A673 (cell line): ENCODE measurements at regions not wholly inside any gene's neighbourhood (a gene's known extent, or its start where the extent isn't known, plus 50 kb on each side); places are given as distances from the start of the nearest gene placed in this dataset.

Experiments
- BruUV-seq: library from RNA; stranded (reverse); fragments of 400-500 nt; replicated peaks from 2 replicates; lab custom pipeline; 2021; lab: Mats Ljungman, UMichigan
- CTCF ChIA-PET: fragments of 300-600 bp; sonication (Branson Sonifier 250); formaldehyde crosslinking; loops from one replicate; lab custom pipeline; 2022; ENCODE audit warnings: antibody characterized with exemption; lab: Charles Lee
- POLR2A ChIA-PET: fragments of 300-600 bp; sonication (Branson Sonifier 250); formaldehyde crosslinking; loops from one replicate; lab custom pipeline; 2022; ENCODE audit warnings: antibody characterized with exemption; ENCODE audit not compliant: low non-redundant PET; lab: Charles Lee
- DNase-seq: peaks from one replicate; pipeline ENCODE4 v3.0.0-alpha.2; 2015; ENCODE audit warnings: low spot score
- H3K27ac ChIP-seq: fragments of 200-600 bp; sonication (generic); 2 replicates; pipeline ENCODE4 v1.5.1; 2016; ENCODE audit warnings: mixed run types, low read depth, mild to moderate bottlenecking, mixed read lengths, antibody characterized with exemption, low read length; ENCODE audit not compliant: poor library complexity, severe bottlenecking
- H3K27me3 ChIP-seq: fragments of 200-600 bp; sonication (generic); replicated peaks from 2 replicates; pipeline ENCODE4 v1.6.1; 2017; ENCODE audit warnings: mixed run types, low read depth, mild to moderate bottlenecking, mixed read lengths, antibody characterized with exemption, low read length; ENCODE audit not compliant: insufficient read depth, poor library complexity
- H3K36me3 ChIP-seq: fragments of 200-600 bp; sonication (generic); 2 replicates; pipeline ENCODE4 v1.6.1; 2016; ENCODE audit warnings: mixed run types, mild to moderate bottlenecking, mixed read lengths, antibody characterized with exemption, low read length; ENCODE audit not compliant: insufficient read depth, poor library complexity, severe bottlenecking
- H3K4me1 ChIP-seq: fragments of 200-600 bp; sonication (generic); 2 replicates; pipeline ENCODE4 v1.6.1; 2017; ENCODE audit warnings: mixed run types, mild to moderate bottlenecking, mixed read lengths, antibody characterized with exemption, low read length; ENCODE audit not compliant: insufficient read depth, poor library complexity, severe bottlenecking
- H3K4me3 ChIP-seq: fragments of 200-600 bp; sonication (generic); 2 replicates; pipeline ENCODE4 v1.5.1; 2016; ENCODE audit warnings: low read depth, mixed run types, mild to moderate bottlenecking, mixed read lengths, low read length; ENCODE audit not compliant: poor library complexity, severe bottlenecking
- H3K9me3 ChIP-seq: fragments of 200-600 bp; sonication (generic); 2 replicates; pipeline ENCODE4 v1.6.1; 2016; ENCODE audit warnings: mixed run types, low read depth, mild to moderate bottlenecking, mixed read lengths, antibody characterized with exemption, low read length; ENCODE audit not compliant: poor library complexity, severe bottlenecking
- CTCF ChIP-seq: fragments of 300-800, 200-600 bp; sonication (generic); conservative IDR thresholded peaks from 2 replicates; pipeline ENCODE4 v1.5.1; 2017; ENCODE audit warnings: low read depth, mild to moderate bottlenecking, antibody characterized with exemption, low read length, moderate library complexity, mixed read lengths
- EZH2 ChIP-seq: fragments of 200-600 bp; sonication (generic); IDR thresholded peaks from 2 replicates; pipeline ENCODE4 v1.6.1; 2017; ENCODE audit warnings: borderline replicate concordance, low read depth, mild to moderate bottlenecking, mixed read lengths, antibody characterized with exemption, low read length; ENCODE audit not compliant: poor library complexity, severe bottlenecking
- intact Hi-C: fragments of 100-400 bp; cut with micrococcal nuclease; formaldehyde crosslinking; loops from one replicate; pipeline ENCODE4 v1.10.0; 2022; ENCODE audit not compliant: unreplicated experiment

- Histone ChIP-seq H3K4me1 (no peaks in the 10 kb centered on the region), H3K4me3 (no peak overlapping the region), H3K27me3 (no peaks in the 10 kb centered on the region), H3K36me3 (no peaks in the 10 kb centered on the region), H3K9me3 (no peaks in the 10 kb centered on the region), H3K27ac (no peak overlapping the region)
- no TSS peak for BruUV-seq
- no peak for TF ChIP-seq EZH2
- TF ChIP-seq CTCF, result no peak
- no peak for DNase-seq
- ChIA-PET POLR2A (no interaction called here), CTCF (no interaction called here)
- intact Hi-C loops, result no loop called here
Observed at GRCh38 chr11:109564241-109564640, 142.3 kb downstream of the C11orf87 start.

- ChIA-PET POLR2A (no interaction called here), CTCF (no interaction called here)
- H3K36me3 ChIP-seq, result no peaks in the 10 kb centered on the region
Observed at GRCh38 chr11:109582470-109582869, 160.5 kb downstream of the C11orf87 start.

GRCh38 chr11:109584001-109584972 lies 162.3 kb downstream of the C11orf87 start:
- no peak overlapping the region for H3K27ac ChIP-seq
- no peaks in the 10 kb centered on the region for H3K9me3 ChIP-seq
- H3K36me3 ChIP-seq, result no peaks in the 10 kb centered on the region
- peaks cover 4% of the 10 kb centered on the region for H3K27me3 ChIP-seq
- peak; percentile 55 for DNase-seq
- no peak overlapping the region for H3K4me3 ChIP-seq
- BruUV-seq, result no TSS peak
- no peak for TF ChIP-seq CTCF
- no peak for TF ChIP-seq EZH2
- CTCF ChIA-PET, result no interaction called here
- H3K4me1 ChIP-seq, result no peaks in the 10 kb centered on the region
- POLR2A ChIA-PET, result no interaction called here
- intact Hi-C loops, result no loop called here

More at GRCh38 chr11:109582470-109582869, 160.5 kb downstream of the C11orf87 start:
- no peak for DNase-seq
- Histone ChIP-seq H3K27me3 (no peaks in the 10 kb centered on the region), H3K4me3 (no peak overlapping the region), H3K4me1 (no peaks in the 10 kb centered on the region), H3K9me3 (no peaks in the 10 kb centered on the region), H3K27ac (no peak overlapping the region)
- TF ChIP-seq EZH2, result no peak
- no peak for TF ChIP-seq CTCF
- intact Hi-C loops, result no loop called here
- BruUV-seq, result no TSS peak
